ENCODE measurements at regions not wholly inside any gene's neighbourhood (a gene's known extent, or its start where the extent isn't known, plus 50 kb on each side); places are given as distances from the start of the nearest gene placed in this dataset.
"Not testable (repeated sequence)": the region's sequence is repeated elsewhere in the genome, so short reads cannot be mapped to it uniquely, and the experiment has no call there.

DNA sequence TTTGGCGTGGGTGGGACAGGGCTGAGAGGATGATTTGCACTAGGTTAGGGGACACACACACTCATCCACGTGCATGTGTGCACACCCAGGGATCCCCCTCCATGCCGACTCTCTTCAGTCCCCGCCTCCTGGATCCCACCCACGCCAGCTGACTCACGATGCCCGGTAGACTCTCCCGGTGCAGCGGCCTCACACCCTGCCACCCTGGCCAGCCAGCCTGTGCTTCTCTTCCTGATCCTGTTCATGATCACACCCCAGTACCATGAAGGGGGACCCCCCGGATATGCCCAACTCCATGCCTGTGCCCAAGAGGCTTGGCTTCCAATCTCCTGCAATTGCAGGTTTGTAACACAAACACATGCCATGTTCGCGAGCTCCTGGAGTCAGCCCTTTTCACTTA is 157.8 kb upstream of the HDAC4 start:
- DNase-seq = no peak

DNA sequence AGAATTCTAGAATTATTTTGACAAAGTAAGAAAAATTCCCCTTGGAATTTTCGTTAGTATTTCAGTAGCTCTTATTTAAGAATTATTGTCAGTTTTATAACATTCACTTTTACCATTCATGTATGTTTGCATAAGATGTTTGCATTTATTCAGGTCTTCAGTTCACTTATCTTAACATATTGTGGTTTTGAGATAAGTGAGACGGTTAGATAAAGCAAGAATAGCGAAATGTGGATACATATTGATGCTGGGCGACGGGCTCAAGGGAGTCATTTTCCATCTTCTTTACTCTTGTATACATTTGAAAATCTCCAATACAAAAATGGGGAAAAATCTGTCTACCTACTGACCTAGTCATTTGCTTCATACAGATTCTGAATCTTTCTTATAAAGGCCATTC is 156.7 kb upstream of the HDAC4 start:
- DNase-seq = no peak

DNA sequence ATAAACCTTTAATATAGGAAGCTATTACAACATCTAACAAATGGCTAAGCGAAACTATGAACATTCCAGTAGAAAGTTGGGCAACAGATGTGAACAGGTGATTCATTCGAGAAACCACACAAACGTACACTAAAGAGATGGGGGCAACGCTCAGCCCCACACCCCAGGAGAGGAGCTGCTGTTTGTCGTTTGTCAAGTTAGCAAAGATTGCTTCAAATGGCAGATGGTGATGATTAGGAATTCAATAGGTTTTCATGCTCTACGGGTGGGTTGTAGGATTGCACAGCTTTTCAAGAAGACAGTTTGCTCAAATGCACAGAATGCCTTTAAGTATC is 154.7 kb upstream of the HDAC4 start:
- no peak for DNase-seq

DNA sequence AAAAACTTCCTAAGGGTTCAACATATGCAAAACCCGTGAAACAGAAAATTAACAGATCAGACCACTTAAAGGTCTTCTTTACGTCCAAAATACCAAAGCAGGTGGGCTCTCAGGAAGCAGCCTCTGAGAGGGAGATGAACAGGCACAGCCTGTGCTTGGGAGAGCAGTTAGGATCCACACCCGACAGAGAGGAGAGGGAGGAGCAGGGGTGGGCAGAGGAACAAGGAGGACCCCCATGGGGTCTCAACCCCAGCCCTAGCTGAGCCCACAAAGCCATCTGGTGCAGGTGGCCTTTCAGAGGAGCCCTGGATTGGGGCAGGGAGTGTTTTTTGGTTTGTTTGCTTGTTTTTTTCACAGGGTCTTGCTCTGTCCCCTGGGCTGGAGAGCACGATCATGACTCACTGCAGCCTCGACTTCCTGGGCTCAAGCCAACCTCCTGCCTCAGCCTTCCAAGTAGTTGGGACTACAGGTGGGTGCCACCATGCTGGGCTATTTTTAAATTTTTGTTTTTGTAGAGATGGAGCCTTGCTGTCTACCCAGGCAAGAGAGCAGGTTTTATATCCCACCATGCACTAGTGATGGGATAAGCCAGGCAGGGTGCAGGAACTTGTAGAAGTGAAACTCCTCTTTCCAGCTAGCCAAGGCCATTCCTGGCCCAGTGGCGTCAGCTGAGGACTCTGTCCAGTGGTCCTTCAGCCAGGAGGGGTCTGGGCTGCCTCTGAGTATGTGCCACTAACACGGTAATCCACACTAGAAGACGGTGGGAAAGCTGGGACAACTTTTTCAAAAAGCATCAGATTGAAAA is 154.1 kb upstream of the HDAC4 start:
- no peak for DNase-seq

DNA sequence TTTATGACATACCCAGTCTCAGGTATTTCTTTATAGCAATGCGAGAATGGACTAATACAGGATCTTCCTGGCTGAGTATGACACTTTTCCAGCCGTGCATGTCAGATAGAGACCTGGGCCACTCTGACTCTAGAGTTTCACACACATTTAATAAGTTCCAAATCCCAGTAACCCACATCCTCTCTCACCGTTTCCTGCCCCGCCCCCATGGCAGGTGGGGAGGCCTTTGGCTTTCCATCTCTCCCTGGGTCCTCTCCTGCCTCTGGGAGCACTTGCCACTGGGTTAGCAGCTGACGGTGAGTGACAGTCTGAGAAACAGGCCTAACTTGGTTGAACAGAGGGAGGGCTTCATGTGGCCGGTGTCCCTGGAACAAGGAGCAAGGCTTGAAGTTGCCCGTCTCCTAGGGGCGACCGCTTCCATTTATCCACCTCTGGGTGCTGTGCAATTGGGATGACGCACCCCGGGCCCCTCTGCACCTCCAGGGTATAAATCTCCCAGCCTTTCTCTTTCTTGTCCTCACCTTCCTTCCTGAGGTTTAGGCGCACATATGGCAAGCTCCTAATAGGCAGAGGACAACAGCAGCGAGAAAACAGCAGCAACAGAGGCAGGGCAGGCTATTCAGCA is 152.7 kb upstream of the HDAC4 start:
- DNase-seq = no peak

DNA sequence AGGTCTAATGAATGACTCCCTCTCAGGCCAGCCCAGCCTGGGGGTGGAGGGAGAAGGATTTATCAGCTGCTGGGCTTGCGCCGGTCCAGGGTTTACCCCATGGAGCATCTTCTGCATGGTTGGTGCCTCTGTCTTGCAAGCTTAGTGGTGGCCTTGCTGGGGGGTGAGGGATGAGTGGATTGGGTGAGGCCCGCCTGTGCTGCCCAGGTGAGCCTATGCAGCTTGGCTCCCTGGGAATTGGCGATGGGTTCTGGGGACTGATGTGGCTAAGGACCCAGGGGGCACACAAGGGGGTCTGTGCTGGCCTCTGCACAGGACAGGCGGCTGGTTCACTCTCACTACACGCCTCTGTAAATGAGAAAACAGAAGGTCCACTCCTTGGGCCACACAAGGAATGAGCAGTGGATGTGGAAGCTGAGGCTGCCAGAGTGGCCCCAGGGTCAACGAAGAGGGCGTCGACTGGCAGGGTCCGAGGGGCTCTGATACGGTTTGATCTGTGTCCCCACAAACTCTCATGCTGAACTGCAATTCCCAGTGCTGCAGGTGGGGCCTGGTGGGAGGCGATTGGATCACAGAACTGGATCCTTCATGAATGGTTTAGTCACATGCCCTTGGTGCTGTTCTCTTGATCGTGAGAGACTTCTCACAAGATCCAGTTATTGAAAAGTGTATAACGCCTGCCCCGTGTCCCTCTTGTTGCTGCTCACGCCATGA is 151.6 kb upstream of the HDAC4 start:
- no peak for DNase-seq

DNA sequence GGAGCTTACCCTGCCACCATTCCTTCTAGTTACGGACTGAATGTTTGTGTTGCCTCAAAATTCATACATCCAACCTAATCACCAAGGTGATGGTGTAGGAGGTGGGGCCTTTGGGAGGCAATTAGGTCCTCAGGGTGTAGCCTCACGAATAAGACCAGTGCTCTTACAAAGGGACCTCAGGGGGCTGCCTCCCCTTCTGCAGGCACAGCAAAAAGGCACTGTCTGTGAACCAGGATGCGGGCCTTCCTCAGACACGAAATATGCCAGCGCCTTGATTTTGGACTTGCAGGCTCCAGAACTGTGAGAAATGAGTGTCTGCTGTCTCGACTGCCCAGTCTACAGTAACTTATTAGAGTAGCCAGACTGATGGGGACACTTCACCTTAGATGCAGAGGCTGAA is 150.4 kb upstream of the HDAC4 start:
- no peak for DNase-seq

DNA sequence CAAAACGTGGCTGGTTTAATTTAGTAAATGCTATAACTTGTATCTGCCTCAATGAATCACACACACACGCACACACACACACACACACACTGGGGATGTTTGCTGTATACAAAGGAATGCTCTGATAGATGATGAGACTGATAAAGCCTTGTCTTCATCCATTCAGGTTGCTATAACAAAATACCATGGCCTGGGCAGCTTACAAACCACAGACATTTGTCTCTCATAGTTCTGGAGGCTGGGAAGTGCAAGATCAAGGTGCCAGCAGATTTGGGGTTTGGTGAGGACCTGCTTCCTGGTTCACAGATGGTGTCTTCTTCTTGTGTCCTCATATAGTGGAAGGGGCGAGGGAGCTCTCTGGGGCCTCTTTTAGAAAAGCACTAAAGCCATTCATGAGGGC is 149.5 kb upstream of the HDAC4 start:
- no peak for DNase-seq

DNA sequence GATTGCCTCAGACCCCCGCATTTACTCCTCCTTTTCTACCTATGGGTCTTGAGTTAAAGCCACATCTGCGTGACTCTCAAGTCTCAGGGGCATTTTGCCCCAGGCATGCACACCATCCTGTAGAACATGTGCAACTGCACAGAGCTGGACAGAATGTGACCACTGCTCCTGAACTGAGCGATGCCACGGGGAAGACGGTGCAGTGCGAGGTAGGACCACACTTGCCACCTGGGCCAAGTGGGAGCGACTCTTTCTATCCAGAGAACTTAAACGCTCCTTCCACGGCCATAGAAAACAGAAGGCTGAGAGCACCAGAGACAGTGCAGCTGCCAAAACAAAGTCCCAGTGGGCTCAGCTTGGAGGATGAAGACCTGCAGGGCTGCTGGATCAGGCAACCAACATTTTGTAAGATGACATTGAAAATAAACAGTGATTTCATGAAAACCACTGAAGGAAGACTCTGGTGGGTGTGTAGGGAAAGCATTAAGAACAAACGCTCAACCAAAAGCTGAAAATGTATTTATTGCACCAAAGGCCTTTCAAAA is 149.0 kb upstream of the HDAC4 start:
- DNase-seq = no peak

DNA sequence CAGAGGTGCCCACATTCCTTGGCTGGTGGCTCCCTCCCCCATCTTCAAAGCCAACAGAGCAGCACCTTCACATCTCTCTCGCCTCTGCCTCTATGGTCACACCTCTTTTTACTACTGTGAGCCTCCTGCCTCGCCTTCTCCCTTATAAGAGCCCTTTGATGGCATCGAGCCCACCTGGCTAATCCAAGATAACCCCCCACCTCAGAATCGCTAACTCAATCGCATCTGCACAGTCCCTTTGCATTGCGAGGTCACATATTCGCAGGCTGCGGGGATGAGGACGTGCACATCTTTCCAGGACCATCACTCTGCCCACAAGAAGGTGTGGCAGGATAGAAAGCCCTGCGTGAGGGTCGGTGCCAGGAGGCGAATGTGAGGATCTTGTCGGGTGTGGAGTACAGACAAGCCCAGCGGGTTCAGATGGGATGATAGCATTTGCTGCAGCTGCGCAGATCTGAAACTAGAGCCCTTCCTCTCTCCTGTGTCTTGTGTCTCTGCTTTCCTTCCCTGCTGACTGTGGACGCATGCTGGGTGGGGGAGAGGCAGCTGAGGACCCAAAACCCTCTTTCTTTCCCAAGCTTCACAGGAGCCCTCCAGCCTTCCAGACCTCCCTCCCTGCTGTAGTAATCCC is 148.3 kb upstream of the HDAC4 start:
- no peak for DNase-seq

DNA sequence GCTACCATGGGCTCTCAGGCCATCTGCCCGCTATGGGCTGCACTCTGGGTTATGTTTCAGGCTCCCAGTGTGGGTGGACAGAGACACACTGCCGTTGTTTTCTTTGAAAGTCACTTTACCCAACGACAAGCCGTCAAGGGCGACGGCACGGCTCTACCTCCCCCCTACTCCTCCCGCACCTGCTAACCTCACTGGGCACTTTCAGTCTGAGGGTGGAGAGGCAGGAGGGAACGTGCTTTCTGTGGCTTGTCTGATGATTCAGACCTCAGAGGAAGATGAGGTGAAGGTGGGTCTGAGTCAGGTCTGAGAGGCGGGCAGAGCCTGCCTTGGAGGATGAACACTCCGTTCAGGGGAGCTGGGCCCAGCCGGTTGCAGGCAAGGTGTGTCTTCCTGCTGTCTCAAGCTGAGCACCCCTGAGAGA is 147.6 kb upstream of the HDAC4 start:
- DNase-seq = no peak

DNA sequence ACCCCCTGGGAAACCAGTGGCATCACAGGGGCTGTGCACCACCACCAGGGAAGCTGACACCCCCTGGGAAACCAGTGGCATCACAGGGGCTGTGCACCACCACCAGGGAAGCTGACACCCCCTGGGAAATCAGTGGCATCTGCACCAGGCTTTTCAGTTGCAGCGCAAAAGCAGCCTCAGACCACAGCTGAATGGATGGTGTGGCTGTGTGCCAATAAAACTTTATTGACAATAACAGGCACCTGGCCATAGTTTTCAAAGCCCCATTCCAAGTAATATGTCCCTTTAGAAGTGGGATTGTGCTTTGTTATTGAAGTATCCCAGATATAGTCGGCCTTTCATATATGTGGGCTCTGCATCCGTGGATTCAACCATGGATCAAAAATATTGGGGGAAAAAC is 146.3 kb upstream of the HDAC4 start:
- DNase-seq = not testable (repeated sequence)

DNA sequence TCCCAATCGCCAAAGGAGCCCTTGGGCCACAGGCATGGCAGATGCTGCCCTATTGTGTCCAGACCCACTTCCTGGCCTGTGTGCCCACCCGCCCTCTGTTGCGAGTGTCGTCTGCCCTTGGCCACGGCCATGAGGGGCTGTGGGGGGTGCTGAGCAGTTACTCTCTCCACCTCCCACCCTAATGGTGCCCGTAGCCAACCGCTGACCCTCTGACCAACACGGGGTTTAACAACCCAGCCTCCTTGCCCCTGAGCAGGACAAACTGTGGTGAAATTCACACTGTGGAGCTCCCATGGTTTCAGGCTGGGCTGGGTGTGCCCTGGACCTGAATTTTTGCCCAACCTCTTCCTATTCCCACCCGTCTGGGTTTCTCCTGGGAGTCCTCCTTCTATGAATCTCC is 145.7 kb upstream of the HDAC4 start:
- no peak for DNase-seq

DNA sequence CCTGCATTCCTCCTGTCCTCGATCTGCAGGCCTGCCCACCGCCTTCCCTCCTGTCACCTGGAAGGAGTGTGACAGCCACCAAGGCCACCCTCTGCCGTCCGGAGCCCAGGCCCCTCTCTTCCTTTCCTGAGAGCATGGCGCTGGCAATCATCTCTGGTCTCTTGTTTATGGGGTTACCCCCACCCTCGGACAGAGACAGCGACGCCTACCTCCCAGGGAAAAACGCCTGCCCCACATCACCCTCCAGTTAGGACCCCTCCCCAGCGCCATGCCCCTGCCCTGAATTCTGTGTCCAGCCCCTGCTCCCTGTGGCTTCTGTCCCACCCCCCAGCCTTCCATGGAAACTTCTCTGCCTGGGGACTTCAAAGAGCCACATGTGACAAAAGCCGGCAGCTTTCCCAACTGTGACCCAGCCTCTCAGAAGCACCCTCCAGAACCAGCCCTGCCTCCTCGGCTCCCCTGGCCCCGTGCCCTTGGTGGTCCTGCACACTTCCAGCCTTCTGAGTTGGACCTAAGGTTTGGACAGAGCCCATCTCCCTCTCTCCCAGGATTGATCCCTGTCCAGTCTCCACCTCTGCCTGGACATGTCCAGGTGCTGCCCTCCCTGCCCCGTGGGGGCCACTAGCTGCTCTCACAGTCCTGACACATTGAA is 145.0 kb upstream of the HDAC4 start:
- DNase-seq = no peak

DNA sequence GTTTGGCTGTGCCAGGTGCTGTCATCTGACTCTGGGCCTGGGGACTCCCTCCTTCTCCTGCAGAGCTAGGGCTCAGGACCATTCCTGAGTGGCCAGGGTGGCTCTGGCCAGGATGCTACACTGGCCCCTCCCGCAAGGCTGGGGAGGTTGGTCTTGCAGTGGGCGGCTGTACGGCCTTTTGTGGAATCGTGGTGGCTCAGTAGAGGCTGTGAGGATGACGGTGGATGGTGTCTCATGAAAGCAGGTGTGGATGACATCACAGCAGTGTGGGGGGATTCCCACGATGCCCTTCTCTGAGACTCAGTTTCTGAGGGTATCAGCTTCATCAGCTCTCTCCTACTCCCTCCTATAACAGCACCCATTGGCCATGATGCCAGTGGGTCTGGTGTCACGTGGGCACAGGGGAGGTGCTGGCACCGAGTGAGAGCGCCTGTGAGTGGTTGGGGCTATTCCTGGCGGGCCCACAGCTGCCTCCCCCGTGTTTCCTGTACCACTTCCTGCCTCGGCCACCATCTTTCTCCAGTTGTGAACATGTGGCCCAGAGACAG is 144.2 kb upstream of the HDAC4 start:
- DNase-seq = no peak

DNA sequence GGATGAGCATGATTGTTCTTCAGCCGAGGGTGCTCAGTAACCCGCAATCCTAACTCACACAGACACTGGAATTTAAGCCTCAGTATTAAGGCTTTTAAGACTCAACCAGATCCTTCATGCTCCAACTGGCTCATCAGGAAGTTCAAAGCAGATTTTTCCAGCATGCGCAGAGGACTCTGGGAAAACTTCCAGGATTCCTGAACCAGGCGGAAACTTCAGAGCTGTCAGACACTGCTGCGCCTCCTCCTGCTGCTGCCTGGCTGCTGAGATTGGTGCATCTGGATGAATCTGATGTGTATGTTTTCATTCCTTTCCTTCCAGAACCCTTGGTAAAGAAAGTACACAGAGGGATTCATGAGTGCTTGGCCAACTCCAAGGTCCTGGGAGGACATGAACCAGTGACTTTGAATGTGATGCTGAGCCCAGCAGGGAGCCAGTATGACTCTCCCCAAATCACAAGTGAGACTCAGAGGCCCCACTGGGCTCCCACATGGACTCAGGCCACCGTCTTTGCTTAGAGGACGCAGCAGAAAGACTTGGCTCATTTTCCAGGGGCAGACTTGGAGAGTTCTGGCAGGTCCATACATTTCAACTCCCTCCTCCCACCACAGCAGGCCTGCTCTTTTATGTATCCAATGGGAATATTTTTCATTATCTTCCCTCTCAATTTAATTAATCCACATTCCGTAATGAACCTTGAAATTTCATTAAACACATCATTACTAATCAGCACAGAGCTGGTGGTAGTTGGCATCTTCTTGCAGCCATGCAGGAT is 143.5 kb upstream of the HDAC4 start:
- no peak for DNase-seq

DNA sequence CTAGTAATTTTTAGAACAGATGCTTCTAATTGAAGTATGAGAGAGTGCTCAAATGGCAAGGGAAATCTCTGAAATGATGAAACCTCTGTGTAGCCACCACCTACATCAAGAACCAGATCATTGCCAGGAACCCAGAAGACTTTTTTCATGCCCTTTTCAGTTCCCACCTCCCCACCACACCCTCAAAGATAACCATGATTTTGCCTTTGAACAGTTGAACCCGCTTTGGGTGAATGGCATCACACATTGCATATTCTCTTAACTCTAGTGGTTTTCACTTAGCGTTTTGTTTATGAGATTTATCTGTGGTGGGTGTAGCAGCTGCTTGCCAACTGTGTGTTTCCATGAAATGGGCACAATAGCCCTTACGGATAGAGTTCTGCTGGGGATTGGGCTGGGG is 142.9 kb upstream of the HDAC4 start:
- no peak for DNase-seq

DNA sequence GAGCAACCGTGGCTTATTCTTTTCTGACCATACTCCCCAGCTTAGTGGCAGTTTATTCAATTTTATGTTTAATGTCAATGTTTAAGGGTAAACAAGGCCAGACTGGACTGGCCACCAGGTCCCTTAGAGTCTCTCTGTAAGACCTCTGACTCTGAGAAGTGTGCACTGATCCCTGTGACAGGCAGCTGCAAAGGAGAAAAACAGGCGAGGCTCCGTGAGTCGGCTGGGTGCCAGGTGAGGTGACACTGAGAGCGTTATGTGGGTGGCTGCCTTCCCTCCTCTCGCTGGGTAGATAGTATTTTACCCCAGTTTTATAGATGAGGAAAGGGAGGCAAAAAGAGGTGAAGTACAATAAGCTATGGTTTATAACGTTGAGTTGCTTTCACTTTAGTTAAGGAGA is 139.4 kb upstream of the HDAC4 start:
- no peak for DNase-seq

DNA sequence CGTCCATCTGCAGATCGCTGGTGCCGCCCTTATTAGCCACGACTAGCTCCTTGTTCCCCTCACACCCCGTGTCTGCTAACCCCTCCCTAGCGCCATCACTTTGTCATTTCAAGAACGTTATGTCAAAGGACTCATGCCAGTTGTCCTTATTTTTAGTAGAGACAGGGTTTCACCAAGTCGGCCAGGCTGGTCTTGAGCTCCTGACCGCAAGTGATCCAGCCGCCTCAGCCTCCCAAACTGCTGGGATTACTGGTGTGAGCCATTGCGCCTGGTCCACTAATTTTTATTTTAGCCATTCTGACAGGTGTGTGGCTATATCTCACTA is 138.9 kb upstream of the HDAC4 start:
- DNase-seq = no peak

DNA sequence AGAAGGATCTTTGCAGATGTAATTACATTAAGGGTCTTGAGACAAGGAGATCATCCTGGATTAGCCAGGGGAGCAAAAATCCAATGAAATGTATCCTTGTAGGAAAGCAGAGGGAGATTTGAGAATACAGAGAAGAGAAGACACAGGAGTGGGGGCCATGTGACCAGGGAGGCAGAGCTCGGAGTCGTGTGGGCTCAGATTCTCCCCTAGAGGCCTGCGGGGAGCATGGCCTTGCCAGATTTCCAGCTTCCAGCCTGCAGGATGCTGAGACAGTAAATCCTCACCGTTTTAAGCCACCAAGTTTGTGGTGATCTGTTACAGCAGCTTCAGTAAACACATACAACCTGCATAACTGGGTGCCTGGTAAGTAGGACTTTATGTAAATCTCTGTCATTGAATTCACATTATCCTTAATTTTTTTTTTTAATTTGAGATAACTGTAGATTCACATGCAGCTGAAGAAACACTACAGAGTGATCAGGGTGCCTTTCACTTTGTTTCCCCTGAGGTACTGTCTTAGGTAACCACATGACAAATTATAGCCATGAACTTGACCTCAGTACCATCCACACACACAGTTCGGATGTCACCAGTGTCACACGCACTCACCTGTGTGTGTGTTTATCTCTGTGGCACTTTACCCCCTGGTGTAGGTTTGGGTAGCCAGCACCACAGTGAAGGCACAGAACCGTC is 138.4 kb upstream of the HDAC4 start:
- no peak for DNase-seq

DNA sequence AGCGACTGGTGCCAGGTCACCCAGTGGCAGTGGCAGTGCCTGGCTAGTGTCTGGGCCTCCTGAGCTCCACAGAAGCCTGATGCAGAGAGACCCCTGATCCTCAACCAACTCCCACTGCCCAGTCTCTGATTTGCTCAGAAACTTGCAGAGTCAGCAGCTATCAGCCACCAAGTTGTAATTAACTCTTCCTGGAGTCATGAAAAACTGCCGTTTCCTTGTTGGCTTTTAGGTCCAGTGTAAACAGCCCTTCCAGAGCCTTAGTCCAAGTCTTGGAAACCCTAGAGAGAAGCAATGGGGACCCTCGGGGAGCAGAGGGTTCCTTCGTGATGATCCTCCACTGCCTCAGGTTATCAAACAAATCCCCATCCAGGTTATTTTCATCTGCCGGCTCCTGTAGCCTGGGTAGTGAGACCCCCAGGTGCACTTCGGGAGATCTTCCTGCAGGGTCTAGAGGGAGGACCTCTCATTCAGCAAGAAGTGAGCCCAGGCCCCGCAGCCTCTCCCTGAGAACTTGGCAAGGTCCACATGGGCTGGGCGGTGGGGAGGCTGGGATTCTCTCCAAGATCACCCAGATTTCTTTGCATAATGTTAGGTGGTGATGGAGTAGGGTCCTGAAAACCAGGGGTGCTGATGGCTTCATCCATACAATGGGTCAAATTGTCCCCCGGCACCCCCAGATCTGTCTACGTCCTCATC is 137.7 kb upstream of the HDAC4 start:
- DNase-seq = no peak

Measured in AML-193 (cell line).